ENCODE measurements at regions not wholly inside any gene's neighbourhood (a gene's known extent, or its start where the extent isn't known, plus 50 kb on each side); places are given as distances from the start of the nearest gene placed in this dataset.

DNA sequence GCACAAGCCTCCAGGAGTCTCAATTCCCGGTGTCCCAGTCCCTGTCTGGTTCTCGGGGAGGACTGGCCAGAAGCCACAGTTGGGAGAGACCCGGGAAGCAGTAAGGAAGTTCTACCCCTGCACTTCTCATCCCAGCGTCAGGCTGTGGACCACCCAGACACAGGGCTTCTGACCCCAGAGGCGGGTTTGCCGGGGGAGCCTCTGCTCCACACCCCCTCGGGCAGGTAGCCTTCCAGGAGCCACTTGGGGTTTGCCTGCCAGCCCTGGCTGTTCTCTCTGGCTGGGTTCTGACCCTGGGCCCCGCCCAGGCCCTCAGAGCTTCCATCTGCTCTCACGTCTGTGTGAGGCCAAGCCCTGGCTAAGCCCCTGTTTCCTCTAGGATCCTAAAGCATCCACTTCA lies 94.4 kb upstream of the GPC1 start:
- TF ChIP-seq, protein P1, sequence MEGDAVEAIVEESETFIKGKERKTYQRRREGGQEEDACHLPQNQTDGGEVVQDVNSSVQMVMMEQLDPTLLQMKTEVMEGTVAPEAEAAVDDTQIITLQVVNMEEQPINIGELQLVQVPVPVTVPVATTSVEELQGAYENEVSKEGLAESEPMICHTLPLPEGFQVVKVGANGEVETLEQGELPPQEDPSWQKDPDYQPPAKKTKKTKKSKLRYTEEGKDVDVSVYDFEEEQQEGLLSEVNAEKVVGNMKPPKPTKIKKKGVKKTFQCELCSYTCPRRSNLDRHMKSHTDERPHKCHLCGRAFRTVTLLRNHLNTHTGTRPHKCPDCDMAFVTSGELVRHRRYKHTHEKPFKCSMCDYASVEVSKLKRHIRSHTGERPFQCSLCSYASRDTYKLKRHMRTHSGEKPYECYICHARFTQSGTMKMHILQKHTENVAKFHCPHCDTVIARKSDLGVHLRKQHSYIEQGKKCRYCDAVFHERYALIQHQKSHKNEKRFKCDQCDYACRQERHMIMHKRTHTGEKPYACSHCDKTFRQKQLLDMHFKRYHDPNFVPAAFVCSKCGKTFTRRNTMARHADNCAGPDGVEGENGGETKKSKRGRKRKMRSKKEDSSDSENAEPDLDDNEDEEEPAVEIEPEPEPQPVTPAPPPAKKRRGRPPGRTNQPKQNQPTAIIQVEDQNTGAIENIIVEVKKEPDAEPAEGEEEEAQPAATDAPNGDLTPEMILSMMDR (conservative IDR thresholded peaks at IDR 0.05; ENCODE audit: low read depth, low read length) = no peak
- TF ChIP-seq EZH2 (IDR thresholded peaks at IDR 0.05; ENCODE audit: low read length, unreplicated experiment) = no peak
- TF ChIP-seq EZH2phosphoT487 (IDR thresholded peaks at IDR 0.05; ENCODE audit: borderline replicate concordance, low read length) = no peak
